Mucosa of gallbladder (tissue), 1 donor: ENCODE measurements at regions not wholly inside any gene's neighbourhood (a gene's known extent, or its start where the extent isn't known, plus 50 kb on each side); places are given as distances from the start of the nearest gene placed in this dataset.
"Not testable (repeated sequence)": the region's sequence is repeated elsewhere in the genome, so short reads cannot be mapped to it uniquely, and the experiment has no call there.

Source experiments
- DNase-seq: peaks from one replicate; pipeline ENCODE4 v3.0.0-alpha.2; 2020; ENCODE audit warnings: low spot score
- donor health status: DM: no; HTN: no; CAD: no.

DNA sequence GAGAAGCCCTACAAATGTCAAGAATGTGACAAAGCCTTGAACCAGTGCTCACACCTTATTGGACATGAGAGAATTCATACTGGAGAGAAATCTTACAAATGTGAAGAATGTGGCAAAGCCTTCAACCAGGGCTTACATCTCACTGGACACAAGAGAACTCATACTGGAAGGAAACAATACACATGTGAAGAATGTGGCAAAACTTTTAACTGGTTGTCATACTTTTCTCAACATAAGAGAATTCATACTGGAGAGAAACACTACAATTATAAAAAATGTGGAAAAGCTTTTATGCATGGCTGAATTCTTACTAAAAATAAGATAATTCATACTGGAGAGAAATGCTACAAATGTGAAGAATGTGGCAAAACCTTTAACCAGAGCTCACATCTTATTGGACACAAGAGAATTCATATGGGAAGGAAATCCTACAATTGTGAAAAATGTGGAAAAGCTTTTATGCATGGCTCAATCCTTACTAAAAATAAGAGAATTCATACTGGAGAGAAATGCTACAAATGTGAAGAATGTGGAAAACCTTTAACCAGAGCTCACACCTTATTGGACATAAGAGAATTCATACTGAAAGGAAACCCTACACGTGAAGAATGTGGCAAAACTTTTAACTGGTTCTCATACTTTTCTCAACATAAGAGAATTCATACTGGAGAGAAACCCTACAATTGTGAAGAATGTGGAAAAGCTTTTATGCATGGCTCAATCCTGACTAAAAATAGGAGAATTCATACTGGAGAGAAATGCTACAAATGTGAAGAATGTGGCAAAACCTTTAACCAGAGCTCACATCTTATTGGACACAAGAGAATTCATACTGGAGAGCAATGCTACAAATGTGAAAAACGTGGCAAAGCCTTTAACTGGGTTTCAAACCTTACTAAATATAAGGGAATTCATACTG, 350.6 kb upstream of the NUPR2 start:
- DNase-seq, result not testable (repeated sequence)

DNA sequence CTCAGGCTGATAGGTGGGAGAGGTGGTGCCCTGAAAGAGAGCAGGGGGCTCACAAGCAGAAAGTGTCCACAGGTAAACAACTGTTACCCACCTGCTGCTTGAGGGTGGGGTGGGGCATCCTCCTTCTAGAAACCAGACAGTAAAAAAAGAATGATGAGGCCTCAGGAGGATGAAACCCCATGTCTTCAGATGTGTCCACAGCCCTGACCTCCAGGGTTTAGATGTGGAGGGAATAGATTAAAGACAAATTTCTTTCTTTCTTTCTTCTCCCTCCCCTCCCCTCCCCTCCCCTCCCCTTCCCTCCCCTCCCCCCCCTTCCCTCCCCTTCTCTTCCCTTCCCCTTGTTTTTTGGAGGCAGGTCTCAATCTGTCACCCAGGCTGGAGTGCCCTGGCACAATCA, 333.5 kb upstream of the NUPR2 start:
- no peak for DNase-seq

DNA sequence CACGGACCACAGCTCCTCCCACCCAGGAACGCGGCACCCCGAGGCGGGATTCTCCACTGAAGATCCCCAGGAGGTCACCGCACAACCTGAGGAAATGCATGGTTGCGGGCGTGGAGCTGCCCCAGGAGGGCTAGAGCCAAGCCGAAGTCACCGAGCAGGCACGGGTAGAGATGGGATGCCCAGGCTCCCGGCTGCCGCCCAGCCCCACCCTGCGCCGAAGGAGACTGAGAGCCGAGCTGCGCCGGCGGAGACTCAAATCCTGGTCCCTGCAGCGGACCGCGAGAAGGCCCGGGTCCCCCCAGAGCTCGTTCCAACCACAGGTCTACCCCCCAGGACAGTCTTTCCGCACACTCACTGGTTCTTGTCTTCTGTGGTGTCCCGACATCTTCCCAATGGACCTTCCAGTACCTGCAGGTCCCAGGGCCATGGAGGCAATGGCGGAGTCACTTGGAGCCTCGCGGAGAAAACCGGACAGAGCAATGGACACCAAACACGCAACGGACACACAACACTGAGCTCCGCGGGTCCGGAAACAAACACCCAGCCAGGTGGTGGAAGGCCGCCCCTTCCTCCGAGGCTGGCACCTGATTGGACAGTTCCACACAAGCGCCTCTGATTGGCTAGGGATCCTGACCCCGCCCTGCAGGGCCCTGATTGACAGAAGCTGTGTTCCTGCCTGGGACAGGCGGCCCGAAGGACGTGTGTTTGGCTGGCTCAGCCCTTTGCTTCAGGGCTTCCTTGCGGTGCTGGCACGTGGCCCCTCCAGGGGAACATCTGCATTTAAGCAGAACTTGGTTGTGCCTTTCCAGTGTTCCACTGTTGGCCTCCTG, 331.9 kb upstream of the NUPR2 start:
- no peak for DNase-seq

DNA sequence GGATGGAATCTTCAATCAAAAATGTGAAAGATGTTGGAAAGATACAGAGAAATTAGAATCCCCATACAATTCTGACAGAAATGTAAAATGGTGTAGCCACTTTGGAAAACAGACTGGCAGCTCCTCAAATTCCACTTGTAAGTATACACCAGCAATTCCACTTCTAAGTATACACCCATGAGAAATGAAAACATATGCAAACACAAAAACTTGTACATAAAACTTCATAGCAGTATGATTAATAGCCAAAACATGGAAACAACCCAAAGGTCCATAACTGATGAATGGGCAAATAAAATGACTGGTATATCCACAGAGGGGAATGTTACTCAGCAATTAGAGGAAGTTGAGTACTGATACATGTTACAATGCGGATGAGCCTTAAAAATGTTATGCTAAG, 304.3 kb upstream of the NUPR2 start:
- DNase-seq, result not testable (repeated sequence)

DNA sequence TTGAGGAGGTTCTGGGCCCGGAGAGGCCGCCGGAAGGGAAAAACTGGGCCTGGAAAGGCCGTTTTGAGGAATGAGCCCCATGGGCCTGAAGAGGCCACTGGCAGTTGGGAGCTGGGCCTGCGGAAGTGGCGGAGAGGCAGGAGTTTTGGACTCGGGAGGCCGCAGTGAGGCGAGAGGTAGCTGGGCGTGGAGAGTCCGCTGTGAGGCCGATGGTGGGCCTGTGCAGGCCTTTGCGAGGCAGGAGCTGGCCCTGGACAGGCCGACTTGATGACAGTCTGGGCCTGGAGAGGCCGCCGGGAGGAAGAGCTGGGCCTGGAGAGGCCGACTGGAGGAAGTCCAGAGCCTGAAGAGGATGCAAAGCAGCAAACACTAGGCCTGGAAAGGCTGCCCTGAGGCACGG, 259.0 kb upstream of the NUPR2 start:
- no peak for DNase-seq

DNA sequence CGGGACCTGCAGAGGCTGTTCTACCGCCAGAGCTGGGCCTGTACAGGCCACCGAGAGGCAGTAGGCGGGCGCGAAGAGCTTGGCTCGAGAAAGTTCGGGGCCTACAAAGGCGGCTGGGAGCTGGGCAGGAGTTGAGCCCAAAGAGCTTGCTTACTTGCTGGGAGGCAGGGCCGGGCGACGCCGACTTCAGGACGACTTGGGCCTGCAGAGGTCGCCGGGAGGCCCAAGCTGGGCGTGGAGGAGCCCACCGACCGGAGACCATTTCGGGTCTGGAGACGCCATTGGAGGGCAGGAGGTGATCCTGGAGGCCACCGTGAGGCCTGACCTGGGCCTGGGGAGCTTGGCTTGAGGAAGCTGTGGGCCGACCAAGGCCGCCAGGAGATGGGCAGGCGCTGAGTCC, 258.4 kb upstream of the NUPR2 start:
- not testable (repeated sequence) for DNase-seq

DNA sequence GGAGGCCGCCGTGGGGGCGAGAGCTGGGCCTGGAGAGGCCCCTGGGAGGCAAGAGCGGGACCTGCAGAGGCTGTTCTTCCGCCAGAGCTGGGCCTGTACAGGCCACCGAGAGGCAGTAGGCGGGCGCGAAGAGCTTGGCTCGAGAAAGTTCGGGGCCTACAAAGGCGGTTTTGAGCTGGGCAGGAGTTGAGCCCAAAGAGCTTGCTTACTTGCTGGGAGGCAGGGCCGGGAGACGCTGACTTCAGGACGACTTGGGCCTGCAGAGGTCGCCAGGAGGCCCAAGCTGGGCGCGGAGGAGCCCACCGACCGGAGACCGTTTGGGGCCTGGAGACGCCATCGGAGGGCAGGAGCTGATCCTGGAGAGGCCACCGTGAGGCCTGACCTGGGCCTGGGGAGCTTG, 257.1 kb upstream of the NUPR2 start:
- not testable (repeated sequence) for DNase-seq

DNA sequence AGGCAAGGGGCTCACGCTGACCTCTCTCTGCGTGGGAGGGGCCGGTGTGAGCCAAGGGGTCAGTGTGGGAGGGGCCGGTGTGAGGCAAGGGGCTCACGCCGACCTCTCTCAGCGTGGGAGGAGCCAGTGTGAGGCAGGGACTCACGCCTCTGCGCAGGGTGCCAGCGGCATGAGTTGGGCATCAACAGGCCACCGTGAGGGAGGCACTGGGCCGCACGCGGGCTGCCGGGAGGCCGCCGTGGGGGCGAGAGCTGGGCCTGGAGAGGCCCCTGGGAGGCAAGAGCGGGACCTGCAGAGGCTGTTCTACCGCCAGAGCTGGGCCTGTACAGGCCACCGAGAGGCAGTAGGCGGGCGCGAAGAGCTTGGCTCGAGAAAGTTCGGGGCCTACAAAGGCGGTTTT, 255.6 kb upstream of the NUPR2 start:
- DNase-seq, result peak; percentile 26

DNA sequence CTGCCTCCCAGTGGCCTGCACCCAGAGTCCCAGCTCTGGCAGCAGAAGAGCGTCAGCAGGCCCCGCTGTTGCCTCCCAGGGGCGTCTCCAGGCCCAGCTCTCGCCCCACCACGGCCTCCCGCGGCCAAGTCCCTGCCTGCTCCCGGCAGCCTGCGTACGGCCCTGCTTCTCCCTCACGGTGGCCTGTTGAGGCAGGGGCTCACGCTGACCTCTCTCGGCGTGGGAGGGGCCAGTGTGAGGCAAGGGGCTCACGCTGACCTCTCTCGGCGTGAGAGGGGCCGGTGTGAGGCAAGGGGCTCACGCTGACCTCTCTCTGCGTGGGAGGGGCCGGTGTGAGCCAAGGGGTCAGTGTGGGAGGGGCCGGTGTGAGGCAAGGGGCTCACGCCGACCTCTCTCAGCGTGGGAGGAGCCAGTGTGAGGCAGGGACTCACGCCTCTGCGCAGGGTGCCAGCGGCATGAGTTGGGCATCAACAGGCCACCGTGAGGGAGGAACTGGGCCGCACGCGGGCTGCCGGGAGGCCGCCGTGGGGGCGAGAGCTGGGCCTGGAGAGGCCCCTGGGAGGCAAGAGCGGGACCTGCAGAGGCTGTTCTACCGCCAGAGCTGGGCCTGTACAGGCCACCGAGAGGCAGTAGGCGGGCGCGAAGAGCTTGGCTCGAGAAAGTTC, 254.1 kb upstream of the NUPR2 start:
- DNase-seq, result not testable (repeated sequence)

DNA sequence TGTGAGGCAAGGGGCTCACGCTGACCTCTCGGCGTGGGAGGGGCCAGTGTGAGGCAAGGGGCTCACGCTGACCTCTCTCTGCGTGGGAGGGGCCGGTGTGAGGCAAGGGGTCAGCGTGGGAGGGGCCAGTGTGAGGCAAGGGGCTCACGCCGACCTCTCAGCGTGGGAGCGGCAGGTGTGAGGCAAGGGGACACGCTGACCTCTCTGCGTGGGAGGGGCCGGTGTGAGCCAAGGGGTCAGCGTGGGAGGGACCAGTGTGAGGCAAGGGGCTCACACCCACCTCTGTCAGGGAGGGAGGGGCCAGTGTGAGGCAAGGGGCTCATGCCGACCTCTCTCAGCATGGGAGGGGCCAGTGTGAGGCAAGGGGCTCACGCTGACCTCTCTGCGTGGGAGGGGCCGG, 251.7 kb upstream of the NUPR2 start:
- DNase-seq, result not testable (repeated sequence)

DNA sequence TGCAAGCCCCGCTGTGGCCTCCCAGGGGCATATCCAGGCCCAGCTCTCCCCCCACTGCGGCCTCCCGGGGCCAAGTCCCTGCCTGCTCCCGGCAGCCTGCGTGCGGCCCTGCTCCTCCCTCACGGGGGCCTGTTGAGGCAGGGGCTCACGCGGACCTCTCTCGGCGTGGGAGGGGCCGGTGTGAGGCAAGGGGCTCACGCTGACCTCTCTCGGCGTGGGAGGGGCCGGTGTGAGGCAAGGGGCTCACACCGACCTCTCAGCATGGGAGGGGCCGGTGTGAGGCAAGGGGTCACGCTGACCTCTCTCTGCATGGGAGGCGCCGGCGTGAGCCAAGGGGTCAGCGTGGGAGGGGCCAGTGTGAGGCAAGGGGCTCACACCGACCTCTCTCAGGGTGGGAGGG, 251.2 kb upstream of the NUPR2 start:
- not testable (repeated sequence) for DNase-seq

DNA sequence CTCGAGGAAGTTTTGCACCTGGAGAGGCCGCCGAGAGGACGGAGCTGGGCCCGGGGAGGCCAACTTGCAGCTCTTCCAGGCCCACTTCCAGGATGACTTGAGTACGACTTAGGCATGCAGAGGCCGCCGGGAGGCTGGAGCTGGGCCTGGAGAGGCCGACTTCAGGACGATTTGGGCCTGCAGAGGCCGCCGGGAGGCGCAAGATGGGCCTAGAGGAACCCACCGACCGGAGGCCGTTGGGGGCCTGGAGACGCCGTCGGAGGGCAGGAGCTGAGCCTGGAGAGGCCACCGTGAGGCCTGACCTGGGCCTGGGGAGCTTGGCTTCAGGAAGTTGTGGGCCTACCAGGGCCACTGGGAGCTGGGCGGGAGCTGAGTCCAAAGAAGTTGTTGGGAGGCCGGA, 250.5 kb upstream of the NUPR2 start:
- DNase-seq, result not testable (repeated sequence)

DNA sequence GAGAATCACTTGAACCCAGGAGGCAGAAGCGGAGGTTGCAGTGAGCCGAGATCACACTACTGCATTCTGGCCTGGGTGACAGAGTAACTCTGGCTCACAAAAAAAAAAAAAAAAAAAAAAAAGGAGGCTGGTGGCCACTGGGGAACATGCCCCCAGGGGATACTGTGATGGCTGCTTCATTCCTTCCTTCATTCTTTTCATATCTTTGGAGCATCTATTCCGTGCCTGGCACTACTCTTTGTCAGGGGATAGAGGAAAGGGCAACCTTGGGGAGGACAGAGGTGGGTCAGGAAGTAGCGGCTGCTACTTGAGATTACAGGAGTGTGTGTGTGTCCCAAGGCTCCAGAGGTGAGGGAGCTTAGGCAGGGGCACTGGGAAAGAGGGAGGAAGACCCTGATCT, 236.4 kb upstream of the NUPR2 start:
- DNase-seq, result not testable (repeated sequence)

DNA sequence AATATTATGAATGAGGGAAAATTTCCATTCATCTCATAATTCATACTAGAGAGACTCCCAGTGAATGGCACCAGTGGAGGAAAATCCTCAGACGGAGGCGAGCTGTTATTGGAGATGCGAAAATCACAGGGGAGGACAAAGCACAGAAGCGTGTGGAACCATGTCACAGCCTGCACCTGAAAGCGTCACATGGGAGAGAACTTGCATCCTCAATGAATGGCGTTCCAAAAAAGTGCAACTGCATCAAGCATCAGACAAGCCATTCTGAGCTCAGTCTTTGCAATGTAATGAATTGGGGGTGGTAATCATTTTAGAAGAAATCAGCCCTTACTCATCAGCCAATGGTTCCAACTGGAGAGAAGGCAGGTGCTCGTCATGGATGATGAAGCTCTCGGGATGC, 235.0 kb upstream of the NUPR2 start:
- not testable (repeated sequence) for DNase-seq

DNA sequence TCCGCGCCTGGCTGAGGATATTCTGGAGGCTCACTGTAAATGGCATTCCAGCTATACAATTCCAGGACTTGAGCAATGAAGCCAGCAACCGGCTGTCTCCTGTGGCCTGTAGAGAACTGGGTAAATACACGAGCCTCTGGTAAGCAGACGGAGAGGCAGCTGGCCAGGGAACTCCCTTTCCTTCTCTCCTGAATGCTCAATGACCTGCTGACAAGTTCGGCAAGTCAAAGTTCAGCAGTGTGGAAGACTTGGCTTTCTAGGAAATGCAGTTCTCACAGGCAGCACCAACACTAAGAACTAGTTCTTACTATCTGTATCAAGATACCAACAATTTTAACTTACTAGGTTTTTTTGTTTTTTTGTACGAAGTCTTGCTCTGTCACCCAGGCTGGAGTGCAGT, 232.1 kb upstream of the NUPR2 start:
- not testable (repeated sequence) for DNase-seq

DNA sequence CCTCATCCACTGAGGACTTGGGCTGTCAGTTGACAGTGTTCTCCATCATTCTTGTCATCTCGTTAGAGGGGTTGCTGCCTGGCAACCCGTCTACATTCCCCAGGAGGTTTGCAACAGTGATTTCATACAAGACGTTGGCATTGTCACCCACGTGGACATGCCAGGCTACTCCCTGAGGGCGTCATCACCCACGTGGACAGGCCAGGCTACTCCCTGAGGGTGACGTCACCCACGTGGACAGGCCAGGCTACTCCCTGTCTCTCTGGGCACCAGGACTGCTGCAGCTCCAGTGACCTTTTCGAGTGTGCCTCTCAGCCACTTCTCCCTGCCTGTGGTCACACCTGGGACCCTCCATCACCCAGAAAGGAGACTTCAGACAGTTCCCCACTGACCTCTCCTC, 212.1 kb upstream of the NUPR2 start:
- DNase-seq, result not testable (repeated sequence)

DNA sequence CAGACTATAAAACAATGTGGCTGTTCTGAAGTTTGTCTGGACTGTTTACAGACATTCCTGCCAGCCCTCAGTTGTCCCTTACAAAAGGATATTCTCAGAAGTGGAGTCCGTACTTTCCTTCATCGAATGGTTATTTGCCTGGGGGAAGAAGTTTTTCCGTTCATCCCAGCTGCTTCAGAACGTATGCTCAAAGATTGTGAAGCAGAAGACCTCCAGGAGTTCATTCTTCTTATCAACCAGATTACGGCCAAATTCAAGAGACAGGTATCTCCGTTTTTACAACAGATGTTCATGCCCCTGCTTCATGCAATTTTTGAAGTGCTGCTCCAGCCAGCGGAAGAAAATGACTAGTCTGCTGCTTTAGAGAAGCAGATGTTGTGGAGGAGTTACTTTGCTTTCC, 174.3 kb upstream of the NUPR2 start:
- no peak for DNase-seq

DNA sequence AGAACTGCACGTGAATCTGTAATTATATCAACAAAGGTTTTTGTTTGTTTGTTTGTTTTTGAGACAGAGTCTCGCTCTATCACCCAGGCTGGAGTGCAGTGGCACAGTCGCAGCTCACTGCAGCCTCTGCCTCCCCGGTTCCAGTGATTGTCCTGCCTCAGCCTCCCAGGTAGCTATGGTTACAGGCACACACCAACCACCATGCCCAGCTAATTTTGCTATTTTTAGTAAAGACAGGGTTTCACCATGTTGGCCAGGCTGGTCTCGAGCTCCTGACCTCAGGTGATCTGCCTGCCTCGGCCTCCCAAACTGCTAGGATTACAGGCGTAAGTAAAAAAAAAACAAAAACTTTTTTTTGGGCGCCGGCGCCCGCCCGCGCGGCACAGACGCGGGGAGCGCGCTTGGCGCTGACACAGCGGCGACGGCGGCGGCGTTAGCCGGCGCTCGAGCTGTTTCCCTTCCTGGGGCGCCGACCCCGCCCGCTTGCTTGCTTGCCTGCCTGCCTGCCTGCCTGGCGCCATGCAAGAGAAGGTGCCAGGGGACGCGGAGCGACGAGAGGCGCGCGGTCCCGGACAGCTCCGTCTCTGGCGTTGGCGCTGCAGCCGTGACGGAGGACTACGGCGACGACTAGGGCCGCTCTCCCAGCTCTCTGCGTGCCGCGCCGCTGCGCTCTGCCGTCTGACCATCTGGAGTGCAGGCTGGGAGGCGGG, 171.4 kb upstream of the NUPR2 start:
- DNase-seq, result no peak

DNA sequence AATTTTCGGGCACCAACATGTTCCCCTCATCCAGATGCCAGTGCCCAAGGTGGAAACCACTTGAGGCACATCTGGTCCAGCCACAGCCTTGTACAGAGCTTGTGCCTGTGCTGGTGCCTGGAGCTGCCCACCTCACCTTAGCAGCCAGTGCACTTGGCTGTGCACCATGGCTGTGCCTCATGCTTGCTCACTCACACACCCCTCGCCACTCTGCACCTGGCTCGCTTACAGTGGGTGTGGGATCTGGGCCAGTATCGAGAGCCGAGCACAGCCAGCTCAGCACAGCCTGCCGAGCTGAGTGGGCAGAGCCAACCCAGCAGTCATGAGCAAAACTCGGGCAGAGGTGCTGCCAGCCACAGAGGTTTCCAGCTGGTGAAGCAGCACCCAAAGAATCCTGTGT, 139.9 kb upstream of the NUPR2 start:
- DNase-seq, result no peak

DNA sequence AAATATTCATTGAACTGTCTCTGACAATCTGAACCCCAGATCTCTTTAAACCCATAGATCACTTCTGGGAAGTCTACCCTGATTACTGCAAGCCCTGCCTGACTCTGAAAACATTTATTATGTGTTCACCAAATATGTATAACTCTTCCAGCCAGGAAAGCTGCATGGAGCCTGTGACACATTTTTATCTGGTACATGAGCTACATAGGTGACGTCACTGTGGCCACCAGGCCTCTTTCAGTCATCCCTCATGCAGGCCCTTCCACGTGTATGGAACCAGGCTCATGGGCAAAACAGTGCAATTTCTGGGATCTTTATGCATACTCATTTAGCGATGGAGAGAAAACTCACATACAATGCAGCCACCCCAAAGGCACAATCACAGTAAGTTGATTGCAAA, 133.9 kb upstream of the NUPR2 start:
- DNase-seq, result no peak

DNA sequence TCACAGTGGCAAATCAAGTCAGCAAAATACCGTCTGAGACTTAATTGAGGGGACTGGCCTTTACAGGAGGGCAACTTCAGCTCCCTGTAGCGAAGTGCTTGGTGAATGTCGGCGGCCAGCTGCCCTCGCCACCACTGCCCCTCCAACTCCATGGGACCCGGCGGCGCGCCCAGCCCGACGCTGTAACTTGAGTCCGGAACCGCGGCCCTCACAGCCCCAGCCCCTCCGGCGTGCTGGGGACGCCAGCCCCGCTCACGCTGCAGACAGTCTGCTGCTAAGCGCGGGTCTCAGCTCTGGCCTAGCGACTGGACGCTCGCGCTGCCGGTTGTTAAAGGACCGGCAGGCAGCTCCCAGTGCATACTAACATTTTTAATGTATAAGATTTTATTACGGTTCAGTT, 113.4 kb upstream of the NUPR2 start:
- no peak for DNase-seq

DNA sequence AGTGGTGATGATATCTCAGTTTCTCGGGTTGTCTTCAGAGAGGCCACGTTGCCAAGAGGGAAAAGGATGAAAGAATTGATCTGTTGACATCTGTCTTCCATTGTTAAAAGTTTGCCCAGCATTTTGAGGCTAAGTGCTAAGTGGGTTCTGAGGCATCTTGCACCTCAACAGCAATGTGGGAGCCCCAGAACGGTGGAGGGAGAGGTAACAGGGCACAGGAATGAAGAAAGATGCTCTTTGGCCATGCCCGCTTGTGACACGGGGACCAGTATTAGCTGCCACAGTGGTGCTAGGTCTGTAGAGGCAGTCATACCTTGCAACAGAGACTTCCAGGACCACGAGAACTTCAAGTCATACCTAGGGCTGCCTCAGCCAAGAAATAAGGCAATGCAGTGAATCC, 106.6 kb upstream of the NUPR2 start:
- no peak for DNase-seq
